ENCODE measurements at regions not wholly inside any gene's neighbourhood (a gene's known extent, or its start where the extent isn't known, plus 50 kb on each side); places are given as distances from the start of the nearest gene placed in this dataset.

GRCh38 chr11:95652002-95652472 lies 137.5 kb downstream of the FAM76B start:
- no peaks in the 10 kb centered on the region for H3K9me3 ChIP-seq (ENCODE audit: insufficient read depth, low read length)
- no peak overlapping the region for H3K4me3 ChIP-seq (ENCODE audit: low read length)
- TF ChIP-seq CTCF (IDR thresholded peaks at IDR 0.05; ENCODE audit: low read depth, low read length): no peak
- no peak for TF ChIP-seq EZH2phosphoT487 (IDR thresholded peaks at IDR 0.05; ENCODE audit: low read depth)
- H3K4me1 ChIP-seq (ENCODE audit: low read length): no peaks in the 10 kb centered on the region
- no peak overlapping the region for H2AFZ ChIP-seq (ENCODE audit: low read depth, low read length)
- no peaks in the 10 kb centered on the region for H3K27me3 ChIP-seq (ENCODE audit: low read depth, low read length)
- H3K9ac ChIP-seq (ENCODE audit: low read length): no peak overlapping the region
- H3K27ac ChIP-seq (ENCODE audit: low read length): no peak overlapping the region
- H4K20me1 ChIP-seq (ENCODE audit: insufficient read depth, low read length): no peaks in the 10 kb centered on the region
- H3K36me3 ChIP-seq (replicated peaks; ENCODE audit: low read depth, low read length): no peaks in the 10 kb centered on the region
- H3K4me2 ChIP-seq (ENCODE audit: low read length): no peak overlapping the region
- no peaks in the 10 kb centered on the region for H3K79me2 ChIP-seq (ENCODE audit: low read length)

GRCh38 chr11:95650276-95650675 lies 139.3 kb downstream of the FAM76B start:
- Histone ChIP-seq H2AFZ (ENCODE audit: low read depth, low read length) (no peak overlapping the region), H4K20me1 (ENCODE audit: insufficient read depth, low read length) (no peaks in the 10 kb centered on the region), H3K9me3 (ENCODE audit: insufficient read depth, low read length) (no peaks in the 10 kb centered on the region), H3K9ac (ENCODE audit: low read length) (no peak overlapping the region), H3K4me1 (ENCODE audit: low read length) (no peaks in the 10 kb centered on the region), H3K27me3 (ENCODE audit: low read depth, low read length) (no peaks in the 10 kb centered on the region), H3K79me2 (ENCODE audit: low read length) (no peaks in the 10 kb centered on the region), H3K4me2 (ENCODE audit: low read length) (no peak overlapping the region), H3K36me3 (replicated peaks; ENCODE audit: low read depth, low read length) (no peaks in the 10 kb centered on the region), H3K27ac (ENCODE audit: low read length) (no peak overlapping the region), H3K4me3 (ENCODE audit: low read length) (no peak overlapping the region)
- TF ChIP-seq EZH2phosphoT487 (IDR thresholded peaks at IDR 0.05; ENCODE audit: low read depth) (no peak), CTCF (IDR thresholded peaks at IDR 0.05; ENCODE audit: low read depth, low read length) (no peak)

- Histone ChIP-seq H4K20me1 (ENCODE audit: insufficient read depth, low read length) (no peaks in the 10 kb centered on the region), H3K36me3 (replicated peaks; ENCODE audit: low read depth, low read length) (no peaks in the 10 kb centered on the region), H2AFZ (ENCODE audit: low read depth, low read length) (no peak overlapping the region), H3K27ac (ENCODE audit: low read length) (no peak overlapping the region), H3K4me3 (ENCODE audit: low read length) (no peak overlapping the region), H3K4me2 (ENCODE audit: low read length) (no peak overlapping the region), H3K9me3 (ENCODE audit: insufficient read depth, low read length) (no peaks in the 10 kb centered on the region), H3K4me1 (ENCODE audit: low read length) (no peaks in the 10 kb centered on the region), H3K9ac (ENCODE audit: low read length) (no peak overlapping the region), H3K27me3 (ENCODE audit: low read depth, low read length) (no peaks in the 10 kb centered on the region), H3K79me2 (ENCODE audit: low read length) (no peaks in the 10 kb centered on the region)
- no peak for TF ChIP-seq CTCF (IDR thresholded peaks at IDR 0.05; ENCODE audit: low read depth, low read length)
- no peak for TF ChIP-seq EZH2phosphoT487 (IDR thresholded peaks at IDR 0.05; ENCODE audit: low read depth)
Measured at GRCh38 chr11:95647871-95648270, 141.7 kb downstream of the FAM76B start.

GRCh38 chr11:95647355-95647754 lies 142.2 kb downstream of the FAM76B start:
- H3K27ac ChIP-seq (ENCODE audit: low read length): no peak overlapping the region
- H3K9me3 ChIP-seq (ENCODE audit: insufficient read depth, low read length): no peaks in the 10 kb centered on the region
- no peaks in the 10 kb centered on the region for H3K36me3 ChIP-seq (replicated peaks; ENCODE audit: low read depth, low read length)
- H3K9ac ChIP-seq (ENCODE audit: low read length): no peak overlapping the region
- TF ChIP-seq EZH2phosphoT487 (IDR thresholded peaks at IDR 0.05; ENCODE audit: low read depth): no peak
- TF ChIP-seq CTCF (IDR thresholded peaks at IDR 0.05; ENCODE audit: low read depth, low read length): no peak
- H2AFZ ChIP-seq (ENCODE audit: low read depth, low read length): no peak overlapping the region
- H3K79me2 ChIP-seq (ENCODE audit: low read length): no peaks in the 10 kb centered on the region
- H3K4me3 ChIP-seq (ENCODE audit: low read length): no peak overlapping the region
- no peak overlapping the region for H3K4me2 ChIP-seq (ENCODE audit: low read length)
- no peaks in the 10 kb centered on the region for H3K4me1 ChIP-seq (ENCODE audit: low read length)
- H4K20me1 ChIP-seq (ENCODE audit: insufficient read depth, low read length): no peaks in the 10 kb centered on the region
- H3K27me3 ChIP-seq (ENCODE audit: low read depth, low read length): no peaks in the 10 kb centered on the region

All from OCI-LY3 (cell line).